ENCODE measurements at regions not wholly inside any gene's neighbourhood (a gene's known extent, or its start where the extent isn't known, plus 50 kb on each side); places are given as distances from the start of the nearest gene placed in this dataset.

DNA sequence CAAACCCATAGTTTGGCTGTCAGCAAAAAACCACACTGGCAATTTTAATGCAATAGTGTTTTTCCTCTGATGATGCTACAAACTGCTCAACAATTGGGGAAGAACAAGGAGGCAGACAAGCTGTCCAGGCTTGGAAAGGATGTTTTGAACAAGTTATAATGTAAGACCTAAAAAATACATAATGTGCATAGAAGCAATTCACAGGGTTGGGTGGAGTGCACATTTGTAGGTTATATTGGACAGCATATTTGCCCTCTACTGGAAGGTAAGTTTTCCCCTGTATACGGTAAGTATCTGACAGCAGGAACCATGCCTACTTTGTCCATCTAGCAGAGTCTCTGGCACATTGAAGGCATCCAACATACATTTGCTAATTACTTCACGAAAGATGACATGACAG lies 114.3 kb upstream of the PUM3 start:
- Histone ChIP-seq H3K27ac (ENCODE audit: low read depth, low read length) (no peak overlapping the region), H3K9ac (ENCODE audit: low read length) (no peak overlapping the region), H3K9me3 (ENCODE audit: control insufficient read depth in 1 of 2, insufficient read depth in 1 of 2, low read depth in 1 of 2, low read length in 2 of 2) (no peaks in the 10 kb centered on the region), H2AFZ (ENCODE audit: low read depth, low read length, poor library complexity, severe bottlenecking) (no peak overlapping the region), H3K4me2 (ENCODE audit: low read length) (no peak overlapping the region), H3K4me1 (ENCODE audit: control insufficient read depth in 1 of 2, insufficient read depth in 2 of 2, low read length in 2 of 2) (no peaks in the 10 kb centered on the region), H4K20me1 (ENCODE audit: insufficient read depth) (no peaks in the 10 kb centered on the region; the same call in 1 of the 2 replicates), H3K4me3 (replicated peaks in 1 of 2; ENCODE audit: low read depth in 1 of 2, low read length in 2 of 2) (no peak overlapping the region), H3K27me3 (ENCODE audit: insufficient read depth, low read length) (peaks cover 58% of the 10 kb centered on the region), H3K36me3 (ENCODE audit: control insufficient read depth in 1 of 2, insufficient read depth in 2 of 2, low read length in 2 of 2) (no peaks in the 10 kb centered on the region), H3K9me2 (ENCODE audit: insufficient read depth) (no peaks in the 10 kb centered on the region), H3K79me2 (ENCODE audit: insufficient read depth, low read length) (no peaks in the 10 kb centered on the region)
- no peak for TF ChIP-seq ELF1 (IDR thresholded peaks at IDR 0.05; ENCODE audit: borderline replicate concordance, low read depth)
- ChIA-PET RAD21 (ENCODE audit: low non-redundant PET in 1 of 2, low total read pairs in 2 of 2, uncharacterized antibody in 2 of 2, unreplicated experiment in 2 of 2) (no interaction called here), CTCF (no interaction called here), POLR2A (no interaction called here)
- ATAC-seq (no peak), DNase-seq (ENCODE audit: low read depth, low spot score) (no peak)
- no TSS peak for BruUV-seq (replicated peaks)
- intact Hi-C loops (cut with micrococcal nuclease): no loop called here

DNA sequence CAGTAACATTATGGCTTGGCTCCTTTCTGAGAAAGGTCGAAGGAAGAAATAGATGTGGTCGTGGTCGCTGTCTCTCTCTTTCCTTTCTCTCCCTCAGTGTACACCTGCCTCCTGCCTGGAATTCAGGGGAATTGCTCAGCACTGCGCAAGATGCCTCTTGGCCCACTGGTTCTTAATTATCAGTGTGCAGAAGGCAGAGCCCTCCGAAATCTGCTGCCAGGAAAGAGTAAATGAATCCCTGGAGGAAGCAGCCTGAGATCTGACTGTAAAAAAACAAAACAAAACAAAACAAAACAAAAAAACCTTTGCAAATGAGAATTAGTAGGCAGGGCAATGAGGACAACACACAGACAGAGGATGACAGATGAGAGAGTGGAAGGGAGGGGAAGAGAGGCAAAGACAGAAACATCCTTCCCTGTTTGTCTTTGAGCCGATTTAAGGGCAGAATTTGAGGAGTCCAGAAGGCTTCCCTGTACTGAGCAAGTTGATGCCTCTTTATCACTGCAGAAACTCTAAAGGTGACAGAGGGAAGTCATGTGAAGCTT lies 113.8 kb upstream of the PUM3 start:
- no peak for DNase-seq (ENCODE audit: low read depth, low spot score)
- no peak overlapping the region for H3K4me3 ChIP-seq (replicated peaks in 1 of 2; ENCODE audit: low read depth in 1 of 2, low read length in 2 of 2)
- H3K27ac ChIP-seq (ENCODE audit: low read depth, low read length): no peak overlapping the region
- no peaks in the 10 kb centered on the region for H3K79me2 ChIP-seq (ENCODE audit: insufficient read depth, low read length)
- no peak for TF ChIP-seq SRF (IDR thresholded peaks at IDR 0.05; ENCODE audit: low read depth)
- TF ChIP-seq, protein P1, sequence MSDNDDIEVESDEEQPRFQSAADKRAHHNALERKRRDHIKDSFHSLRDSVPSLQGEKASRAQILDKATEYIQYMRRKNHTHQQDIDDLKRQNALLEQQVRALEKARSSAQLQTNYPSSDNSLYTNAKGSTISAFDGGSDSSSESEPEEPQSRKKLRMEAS (IDR thresholded peaks at IDR 0.05): no peak
- no peak for TF ChIP-seq EZH2 (IDR thresholded peaks at IDR 0.05)
- no peak for TF ChIP-seq CEBPB (IDR thresholded peaks at IDR 0.05; ENCODE audit: low read depth)
- TF ChIP-seq ZFX (IDR thresholded peaks at IDR 0.05): no peak
- no peak for TF ChIP-seq TCF7L2 (IDR thresholded peaks at IDR 0.05; ENCODE audit: borderline replicate concordance, extremely low read depth, insufficient read depth, insufficient read length)
- TF ChIP-seq ZNF274 (IDR thresholded peaks at IDR 0.05; ENCODE audit: low read depth, low read length): no peak
- TF ChIP-seq, protein P2, sequence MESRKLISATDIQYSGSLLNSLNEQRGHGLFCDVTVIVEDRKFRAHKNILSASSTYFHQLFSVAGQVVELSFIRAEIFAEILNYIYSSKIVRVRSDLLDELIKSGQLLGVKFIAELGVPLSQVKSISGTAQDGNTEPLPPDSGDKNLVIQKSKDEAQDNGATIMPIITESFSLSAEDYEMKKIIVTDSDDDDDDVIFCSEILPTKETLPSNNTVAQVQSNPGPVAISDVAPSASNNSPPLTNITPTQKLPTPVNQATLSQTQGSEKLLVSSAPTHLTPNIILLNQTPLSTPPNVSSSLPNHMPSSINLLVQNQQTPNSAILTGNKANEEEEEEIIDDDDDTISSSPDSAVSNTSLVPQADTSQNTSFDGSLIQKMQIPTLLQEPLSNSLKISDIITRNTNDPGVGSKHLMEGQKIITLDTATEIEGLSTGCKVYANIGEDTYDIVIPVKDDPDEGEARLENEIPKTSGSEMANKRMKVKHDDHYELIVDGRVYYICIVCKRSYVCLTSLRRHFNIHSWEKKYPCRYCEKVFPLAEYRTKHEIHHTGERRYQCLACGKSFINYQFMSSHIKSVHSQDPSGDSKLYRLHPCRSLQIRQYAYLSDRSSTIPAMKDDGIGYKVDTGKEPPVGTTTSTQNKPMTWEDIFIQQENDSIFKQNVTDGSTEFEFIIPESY (IDR thresholded peaks at IDR 0.05; ENCODE audit: extremely low read depth, insufficient replicate concordance, low read length): no peak
- no peaks in the 10 kb centered on the region for H3K9me2 ChIP-seq (ENCODE audit: insufficient read depth)
- ChIA-PET CTCF (no interaction called here), POLR2A (no interaction called here), RAD21 (ENCODE audit: low non-redundant PET in 1 of 2, low total read pairs in 2 of 2, uncharacterized antibody in 2 of 2, unreplicated experiment in 2 of 2) (no interaction called here)
- no peak overlapping the region for H2AFZ ChIP-seq (ENCODE audit: low read depth, low read length, poor library complexity, severe bottlenecking)
- no peaks in the 10 kb centered on the region; the same call in 1 of the 2 replicates for H4K20me1 ChIP-seq (ENCODE audit: insufficient read depth)
- no peak for ATAC-seq
- intact Hi-C loops (cut with micrococcal nuclease): no loop called here
- H3K4me1 ChIP-seq (ENCODE audit: control insufficient read depth in 1 of 2, insufficient read depth in 2 of 2, low read length in 2 of 2): no peaks in the 10 kb centered on the region
- H3K27me3 ChIP-seq (ENCODE audit: insufficient read depth, low read length): peaks cover 57% of the 10 kb centered on the region
- H3K9ac ChIP-seq (ENCODE audit: low read length): no peak overlapping the region
- no peaks in the 10 kb centered on the region for H3K9me3 ChIP-seq (ENCODE audit: control insufficient read depth in 1 of 2, insufficient read depth in 1 of 2, low read depth in 1 of 2, low read length in 2 of 2)
- no TSS peak for BruUV-seq (replicated peaks)
- no peaks in the 10 kb centered on the region for H3K36me3 ChIP-seq (ENCODE audit: control insufficient read depth in 1 of 2, insufficient read depth in 2 of 2, low read length in 2 of 2)
- H3K4me2 ChIP-seq (ENCODE audit: low read length): no peak overlapping the region

All from HCT116 (cell line).